ENCODE measurements at regions not wholly inside any gene's neighbourhood (a gene's known extent, or its start where the extent isn't known, plus 50 kb on each side); places are given as distances from the start of the nearest gene placed in this dataset.

GRCh38 chr20:63082939-63083735 is 76.4 kb upstream of the BHLHE23 start:
- no peak overlapping the region for H3K27ac ChIP-seq (ENCODE audit: low read depth, low read length)
- H3K4me2 ChIP-seq (ENCODE audit: low read depth, low read length, poor library complexity, severe bottlenecking) = no peak overlapping the region
- no peaks in the 10 kb centered on the region for H3K9me3 ChIP-seq (ENCODE audit: insufficient read depth, low read length)
- H3F3A ChIP-seq (ENCODE audit: insufficient read depth) = no peaks in the 10 kb centered on the region
- no peak overlapping the region for H3K9ac ChIP-seq (ENCODE audit: low read length)
- TF ChIP-seq CTCF (IDR thresholded peaks at IDR 0.05; ENCODE audit: insufficient read depth, low read length, poor library complexity, severe bottlenecking) (no peak), EZH2phosphoT487 (conservative IDR thresholded peaks at IDR 0.05; ENCODE audit: low read length) (no peak)
- no peaks in the 10 kb centered on the region for H3K27me3 ChIP-seq (ENCODE audit: low read length)
- H4K20me1 ChIP-seq (ENCODE audit: low read depth, low read length) = no peaks in the 10 kb centered on the region
- no peaks in the 10 kb centered on the region for H3K79me2 ChIP-seq (ENCODE audit: insufficient read depth, low read length)
- H3K4me3 ChIP-seq (ENCODE audit: insufficient read depth, low read length, poor library complexity, severe bottlenecking) = no peak overlapping the region
- no peaks in the 10 kb centered on the region for H3K9me2 ChIP-seq (replicated peaks; ENCODE audit: insufficient read depth, low read length)
- H3K36me3 ChIP-seq (ENCODE audit: low read length) = no peaks in the 10 kb centered on the region
- H2AFZ ChIP-seq (ENCODE audit: low read depth, low read length, severe bottlenecking) = no peak overlapping the region

- TF ChIP-seq CTCF (IDR thresholded peaks at IDR 0.05; ENCODE audit: insufficient read depth, low read length, poor library complexity, severe bottlenecking) (no peak), EZH2phosphoT487 (conservative IDR thresholded peaks at IDR 0.05; ENCODE audit: low read length) (no peak)
- Histone ChIP-seq H3K4me3 (ENCODE audit: insufficient read depth, low read length, poor library complexity, severe bottlenecking) (no peak overlapping the region), H4K20me1 (ENCODE audit: low read depth, low read length) (no peaks in the 10 kb centered on the region), H3K4me2 (ENCODE audit: low read depth, low read length, poor library complexity, severe bottlenecking) (no peak overlapping the region), H3K27me3 (ENCODE audit: low read length) (no peaks in the 10 kb centered on the region), H3K36me3 (ENCODE audit: low read length) (no peaks in the 10 kb centered on the region), H3K9me3 (ENCODE audit: insufficient read depth, low read length) (no peaks in the 10 kb centered on the region), H3K9me2 (replicated peaks; ENCODE audit: insufficient read depth, low read length) (no peaks in the 10 kb centered on the region), H3K79me2 (ENCODE audit: insufficient read depth, low read length) (no peaks in the 10 kb centered on the region), H2AFZ (ENCODE audit: low read depth, low read length, severe bottlenecking) (no peak overlapping the region), H3K27ac (ENCODE audit: low read depth, low read length) (no peak overlapping the region), H3F3A (ENCODE audit: insufficient read depth) (no peaks in the 10 kb centered on the region), H3K9ac (ENCODE audit: low read length) (no peak overlapping the region)
Observed at GRCh38 chr20:63082308-63082938, 75.7 kb upstream of the BHLHE23 start.

DNA sequence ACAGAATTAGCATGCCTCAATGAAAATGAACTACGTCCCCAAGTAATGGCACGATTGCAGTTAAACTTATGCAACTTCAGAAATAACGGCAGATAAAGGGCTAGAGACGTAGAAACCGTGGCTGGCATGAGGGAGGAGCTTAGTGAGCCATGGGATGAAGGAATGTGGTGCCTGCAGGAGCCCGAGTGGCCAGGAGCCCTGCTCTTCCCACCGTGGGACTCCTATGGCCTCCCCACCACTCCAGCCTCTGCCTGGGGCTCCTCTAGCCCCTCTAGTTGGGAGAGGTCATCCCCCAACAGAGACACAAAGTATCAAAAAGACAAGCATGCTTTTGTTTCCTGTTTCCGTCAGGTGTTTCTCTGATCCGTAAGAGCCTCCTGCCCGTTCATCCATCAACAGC is 75.1 kb upstream of the BHLHE23 start:
- Histone ChIP-seq H3K4me3 (ENCODE audit: insufficient read depth, low read length, poor library complexity, severe bottlenecking) (no peak overlapping the region), H2AFZ (ENCODE audit: low read depth, low read length, severe bottlenecking) (no peak overlapping the region), H3K27me3 (ENCODE audit: low read length) (no peaks in the 10 kb centered on the region), H3K79me2 (ENCODE audit: insufficient read depth, low read length) (no peaks in the 10 kb centered on the region), H3K27ac (ENCODE audit: low read depth, low read length) (no peak overlapping the region), H3K9me3 (ENCODE audit: insufficient read depth, low read length) (no peaks in the 10 kb centered on the region), H4K20me1 (ENCODE audit: low read depth, low read length) (no peaks in the 10 kb centered on the region), H3K9me2 (replicated peaks; ENCODE audit: insufficient read depth, low read length) (no peaks in the 10 kb centered on the region), H3K9ac (ENCODE audit: low read length) (no peak overlapping the region), H3K36me3 (ENCODE audit: low read length) (no peaks in the 10 kb centered on the region), H3F3A (ENCODE audit: insufficient read depth) (no peaks in the 10 kb centered on the region), H3K4me2 (ENCODE audit: low read depth, low read length, poor library complexity, severe bottlenecking) (no peak overlapping the region)
- TF ChIP-seq EZH2phosphoT487 (conservative IDR thresholded peaks at IDR 0.05; ENCODE audit: low read length) (no peak), CTCF (IDR thresholded peaks at IDR 0.05; ENCODE audit: insufficient read depth, low read length, poor library complexity, severe bottlenecking) (no peak)
